HCT116 (cell line): ENCODE measurements at regions not wholly inside any gene's neighbourhood (a gene's known extent, or its start where the extent isn't known, plus 50 kb on each side); places are given as distances from the start of the nearest gene placed in this dataset.

ENCODE experiments used
- CTCF ChIP-seq, 3 experiments: fragments of 200-600 bp in 1 of 3; sonication (generic) in 1 of 3; IDR thresholded peaks in 2 of 3; conservative IDR thresholded peaks in 1 of 3; 2 replicates each; pipeline ENCODE4 v1.5.1; 2012 to 2017; ENCODE audit warnings: low read depth in 2 of 3, low read length in 2 of 3, antibody characterized with exemption in 1 of 3, borderline replicate concordance in 1 of 3, control low read depth in 1 of 3, mild to moderate bottlenecking in 1 of 3, mixed read lengths in 1 of 3, mixed run types in 1 of 3, moderate library complexity in 1 of 3; ENCODE audit not compliant: insufficient read depth in 1 of 3
- EGR1 ChIP-seq: IDR thresholded peaks from 2 replicates; pipeline ENCODE4 v1.6.1; 2012; ENCODE audit warnings: low read depth
- POLR2A ChIP-seq: IDR thresholded peaks from 2 replicates; pipeline ENCODE4 v1.7.0; 2011; ENCODE audit warnings: borderline replicate concordance; ENCODE audit not compliant: insufficient read depth, insufficient read length; ENCODE audit errors: extremely low read depth
- ZBTB33 ChIP-seq: IDR thresholded peaks from 2 replicates; pipeline ENCODE4 v1.6.1; 2011; ENCODE audit warnings: mild to moderate bottlenecking, low read length, moderate library complexity; ENCODE audit not compliant: insufficient replicate concordance; ENCODE audit errors: extremely low read depth

GRCh38 chr16:75862098-75862386, 135.8 kb upstream of the CPHXL start:
- TF ChIP-seq CTCF (IDR thresholded peaks at IDR 0.05 in 2 of 3, conservative IDR thresholded peaks at IDR 0.05 in 1 of 3; ENCODE audit: borderline replicate concordance in 1 of 3, insufficient read depth in 1 of 3, low read depth in 2 of 3, low read length in 2 of 3) (no peak), POLR2A (no peak), EGR1 (no peak), ZBTB33 (no peak)
